ENCODE measurements at regions not wholly inside any gene's neighbourhood (a gene's known extent, or its start where the extent isn't known, plus 50 kb on each side); places are given as distances from the start of the nearest gene placed in this dataset.
"Not testable (repeated sequence)": the region's sequence is repeated elsewhere in the genome, so short reads cannot be mapped to it uniquely, and the experiment has no call there.

DNA sequence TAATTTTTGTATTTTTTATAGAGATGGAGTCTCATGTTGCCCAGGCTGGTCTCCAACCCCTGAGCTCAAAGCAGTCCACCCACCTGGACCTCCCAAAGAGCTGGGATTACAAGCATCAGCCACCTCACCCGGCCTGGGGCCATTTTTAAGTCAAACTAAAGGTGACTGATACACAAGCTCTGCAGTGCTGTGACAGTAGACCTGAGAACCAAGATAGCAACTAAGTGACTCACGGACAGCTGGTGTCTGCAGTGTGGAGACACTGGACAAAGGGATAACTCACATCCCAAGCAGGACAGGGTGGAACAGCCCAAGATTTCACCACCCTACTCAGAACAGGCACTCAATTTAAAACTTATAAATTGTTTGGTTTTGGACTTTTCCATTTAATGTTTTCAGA lies 402.5 kb downstream of the CD83 start:
- Mint-ChIP-seq H3K4me3 (no peak overlapping the region), H3K27ac (no peak overlapping the region), H3K9me3 (no peaks in the 10 kb centered on the region), H3K4me1 (peaks cover 3% of the 10 kb centered on the region), H3K36me3 (ENCODE audit: low read depth) (no peaks in the 10 kb centered on the region), H3K27me3 (no peaks in the 10 kb centered on the region)
- ATAC-seq (ENCODE audit: low read depth): no peak
- POLR2A ChIA-PET: interaction anchor here (0.7 kb wide), 1 partner anchor 478 kb away, joined by 3 read pairs; no protein-coding TSS in a partner anchor
- no peak for DNase-seq
- TF ChIP-seq, protein P1, sequence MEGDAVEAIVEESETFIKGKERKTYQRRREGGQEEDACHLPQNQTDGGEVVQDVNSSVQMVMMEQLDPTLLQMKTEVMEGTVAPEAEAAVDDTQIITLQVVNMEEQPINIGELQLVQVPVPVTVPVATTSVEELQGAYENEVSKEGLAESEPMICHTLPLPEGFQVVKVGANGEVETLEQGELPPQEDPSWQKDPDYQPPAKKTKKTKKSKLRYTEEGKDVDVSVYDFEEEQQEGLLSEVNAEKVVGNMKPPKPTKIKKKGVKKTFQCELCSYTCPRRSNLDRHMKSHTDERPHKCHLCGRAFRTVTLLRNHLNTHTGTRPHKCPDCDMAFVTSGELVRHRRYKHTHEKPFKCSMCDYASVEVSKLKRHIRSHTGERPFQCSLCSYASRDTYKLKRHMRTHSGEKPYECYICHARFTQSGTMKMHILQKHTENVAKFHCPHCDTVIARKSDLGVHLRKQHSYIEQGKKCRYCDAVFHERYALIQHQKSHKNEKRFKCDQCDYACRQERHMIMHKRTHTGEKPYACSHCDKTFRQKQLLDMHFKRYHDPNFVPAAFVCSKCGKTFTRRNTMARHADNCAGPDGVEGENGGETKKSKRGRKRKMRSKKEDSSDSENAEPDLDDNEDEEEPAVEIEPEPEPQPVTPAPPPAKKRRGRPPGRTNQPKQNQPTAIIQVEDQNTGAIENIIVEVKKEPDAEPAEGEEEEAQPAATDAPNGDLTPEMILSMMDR (IDR thresholded peaks at IDR 0.05): no peak
- intact Hi-C loops (cut with micrococcal nuclease): no loop called here
- CTCF ChIA-PET: no interaction called here

DNA sequence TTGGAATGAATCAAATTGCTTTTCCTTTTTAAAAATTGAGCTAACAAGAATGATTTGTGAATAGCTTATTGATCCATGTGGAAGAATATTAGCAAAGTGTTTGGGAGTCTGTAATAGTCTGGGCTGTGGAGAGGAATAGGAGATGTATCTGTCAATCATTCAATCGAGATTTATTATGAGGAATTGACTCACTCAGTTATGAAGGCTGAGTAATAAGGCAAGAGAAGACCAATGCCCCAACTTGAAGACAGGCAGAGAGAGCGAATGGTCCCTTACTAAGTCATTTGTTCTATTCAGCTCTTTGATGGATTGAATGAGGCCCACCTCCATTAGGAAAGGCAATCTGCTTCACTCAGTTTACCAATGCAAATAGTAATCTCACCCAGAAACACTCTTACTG lies 403.0 kb downstream of the CD83 start:
- intact Hi-C loops (cut with micrococcal nuclease): no loop called here
- DNase-seq: no peak
- no peak overlapping the region for H3K4me3 Mint-ChIP-seq
- H3K9me3 Mint-ChIP-seq: no peaks in the 10 kb centered on the region
- H3K27ac Mint-ChIP-seq: no peak overlapping the region
- peaks cover 3% of the 10 kb centered on the region for H3K4me1 Mint-ChIP-seq
- ATAC-seq (ENCODE audit: low read depth): no peak
- H3K27me3 Mint-ChIP-seq: no peaks in the 10 kb centered on the region
- H3K36me3 Mint-ChIP-seq (ENCODE audit: low read depth): no peaks in the 10 kb centered on the region
- CTCF ChIA-PET: no interaction called here
- POLR2A ChIA-PET: interaction anchor here (0.7 kb wide), 1 partner anchor 477 kb away, joined by 3 read pairs; no protein-coding TSS in a partner anchor
- TF ChIP-seq, protein P1 (IDR thresholded peaks at IDR 0.05): no peak

DNA sequence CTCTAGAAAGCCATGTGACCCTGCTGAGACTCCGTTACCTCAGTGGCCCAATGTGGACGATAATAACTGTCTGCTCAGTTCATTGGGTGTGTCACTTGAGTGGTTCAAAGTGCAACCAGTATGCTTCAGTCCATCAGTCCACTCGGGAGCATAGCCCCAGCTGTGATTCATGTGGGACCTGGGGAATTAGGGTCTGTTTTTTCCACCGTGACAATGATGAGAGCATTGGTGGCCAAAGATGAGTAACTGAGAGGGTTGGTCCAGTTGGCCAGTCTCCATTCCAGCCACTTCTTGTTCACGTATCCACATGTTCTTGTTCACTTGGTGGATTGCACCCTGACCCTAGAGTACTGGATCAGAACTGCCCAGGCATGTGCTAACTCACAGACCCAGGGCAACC lies 403.6 kb downstream of the CD83 start:
- ATAC-seq (ENCODE audit: low read depth) (no peak), DNase-seq (no peak)
- intact Hi-C loops (cut with micrococcal nuclease): no loop called here
- H3K27ac Mint-ChIP-seq: no peak overlapping the region
- CTCF ChIA-PET: no interaction called here
- POLR2A ChIA-PET: interaction anchor here (0.7 kb wide), 1 partner anchor 933 kb away, joined by 3 read pairs; no protein-coding TSS in a partner anchor
- H3K4me1 Mint-ChIP-seq: peaks cover 3% of the 10 kb centered on the region
- H3K4me3 Mint-ChIP-seq: no peak overlapping the region
- H3K9me3 Mint-ChIP-seq: no peaks in the 10 kb centered on the region
- H3K36me3 Mint-ChIP-seq (ENCODE audit: low read depth): no peaks in the 10 kb centered on the region
- H3K27me3 Mint-ChIP-seq: no peaks in the 10 kb centered on the region
- TF ChIP-seq, protein P1 (IDR thresholded peaks at IDR 0.05): no peak

DNA sequence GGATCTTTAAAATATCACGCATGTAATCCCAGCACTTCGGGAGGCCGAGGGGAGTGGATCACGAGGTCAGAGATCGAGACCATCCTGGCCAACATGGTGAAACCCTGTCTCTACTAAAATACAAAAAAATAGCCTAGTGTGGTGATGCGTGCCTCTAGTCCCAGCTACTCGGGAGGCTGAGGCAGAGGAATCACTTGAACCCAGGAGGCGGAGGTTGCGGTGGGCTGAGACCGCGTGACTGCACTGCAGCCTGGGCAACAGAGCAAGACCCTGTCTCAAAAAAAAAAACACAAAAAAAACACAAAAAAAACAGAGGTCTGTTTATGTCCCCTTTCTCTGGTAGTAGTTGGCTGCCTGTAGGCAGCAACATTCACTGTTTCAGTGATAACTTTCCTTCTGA lies 404.3 kb downstream of the CD83 start:
- POLR2A ChIA-PET: interaction anchor here (0.7 kb wide), 1 partner anchor 932 kb away, joined by 3 read pairs; no protein-coding TSS in a partner anchor
- CTCF ChIA-PET; H3K36me3 Mint-ChIP-seq (ENCODE audit: low read depth); H3K4me3 Mint-ChIP-seq; H3K4me1 Mint-ChIP-seq; H3K9me3 Mint-ChIP-seq; DNase-seq; ATAC-seq (ENCODE audit: low read depth); intact Hi-C loops (cut with micrococcal nuclease); H3K27ac Mint-ChIP-seq; H3K27me3 Mint-ChIP-seq: not testable (repeated sequence)

DNA sequence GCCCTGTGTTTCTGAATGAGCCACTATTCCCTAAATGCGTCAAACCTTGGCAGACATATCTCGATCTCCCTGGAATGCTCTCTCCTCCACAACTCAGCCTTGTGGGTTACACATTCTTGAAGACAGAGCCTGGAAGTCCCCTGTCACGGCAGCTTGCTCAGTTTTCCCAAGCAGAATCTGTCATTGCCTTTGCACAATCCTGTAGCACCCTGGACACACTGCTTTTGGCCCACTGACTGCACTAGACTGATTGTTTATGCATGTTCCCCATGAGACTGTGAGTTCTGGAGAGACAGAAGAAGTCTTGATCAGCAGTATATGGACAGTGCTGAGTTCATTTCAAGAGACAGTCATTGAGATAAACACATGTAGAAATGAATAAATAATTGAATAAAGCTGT lies 406.7 kb downstream of the CD83 start:
- TF ChIP-seq, protein P1 (IDR thresholded peaks at IDR 0.05): no peak
- H3K27ac Mint-ChIP-seq: no peak overlapping the region
- H3K4me1 Mint-ChIP-seq: peaks cover 3% of the 10 kb centered on the region
- no peaks in the 10 kb centered on the region for H3K27me3 Mint-ChIP-seq
- H3K4me3 Mint-ChIP-seq: no peak overlapping the region
- ChIA-PET CTCF (no interaction called here), POLR2A (interaction anchor here (0.6 kb wide), 1 partner anchor 436 kb away, joined by 5 read pairs; no protein-coding TSS in a partner anchor)
- ATAC-seq (ENCODE audit: low read depth) (no peak), DNase-seq (no peak)
- H3K9me3 Mint-ChIP-seq: peaks cover 7% of the 10 kb centered on the region
- no peaks in the 10 kb centered on the region for H3K36me3 Mint-ChIP-seq (ENCODE audit: low read depth)
- intact Hi-C loops (cut with micrococcal nuclease): no loop called here

DNA sequence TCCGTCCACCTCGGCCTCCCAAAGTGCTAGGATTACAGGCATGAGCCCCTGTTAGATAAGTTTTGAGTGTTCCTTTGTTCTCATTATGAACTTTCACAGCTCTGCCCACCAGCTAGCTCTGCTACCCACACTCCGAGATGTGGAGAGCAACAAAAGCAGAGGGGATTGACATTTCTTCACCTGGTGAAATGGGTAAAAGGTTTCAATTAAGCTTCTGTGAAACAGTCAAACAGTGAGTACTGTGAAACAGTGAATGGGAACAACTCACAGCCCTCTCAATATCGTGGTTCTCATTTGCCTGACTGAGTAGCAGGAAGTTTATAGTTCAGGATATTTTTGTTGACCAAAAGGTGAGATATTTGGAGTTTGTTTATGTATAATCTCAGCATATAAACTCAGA lies 412.8 kb downstream of the CD83 start:
- Mint-ChIP-seq H3K4me3 (no peak overlapping the region), H3K36me3 (ENCODE audit: low read depth) (no peaks in the 10 kb centered on the region), H3K27ac (no peak overlapping the region), H3K9me3 (peaks cover 7% of the 10 kb centered on the region), H3K27me3 (no peaks in the 10 kb centered on the region), H3K4me1 (peaks cover 6% of the 10 kb centered on the region)
- TF ChIP-seq, protein P1 (IDR thresholded peaks at IDR 0.05): no peak
- DNase-seq: no peak
- ChIA-PET POLR2A (interaction anchor here (0.7 kb wide), 1 partner anchor 121 kb away, joined by 6 read pairs; no protein-coding TSS in a partner anchor), CTCF (no interaction called here)
- ATAC-seq (ENCODE audit: low read depth): no peak
- intact Hi-C loops (cut with micrococcal nuclease): no loop called here

All from activated B cell treated with CpG ODN at 0.5 μM for 24 hours (primary cell).